ENCODE measurements at regions not wholly inside any gene's neighbourhood (a gene's known extent, or its start where the extent isn't known, plus 50 kb on each side); places are given as distances from the start of the nearest gene placed in this dataset.

DNA sequence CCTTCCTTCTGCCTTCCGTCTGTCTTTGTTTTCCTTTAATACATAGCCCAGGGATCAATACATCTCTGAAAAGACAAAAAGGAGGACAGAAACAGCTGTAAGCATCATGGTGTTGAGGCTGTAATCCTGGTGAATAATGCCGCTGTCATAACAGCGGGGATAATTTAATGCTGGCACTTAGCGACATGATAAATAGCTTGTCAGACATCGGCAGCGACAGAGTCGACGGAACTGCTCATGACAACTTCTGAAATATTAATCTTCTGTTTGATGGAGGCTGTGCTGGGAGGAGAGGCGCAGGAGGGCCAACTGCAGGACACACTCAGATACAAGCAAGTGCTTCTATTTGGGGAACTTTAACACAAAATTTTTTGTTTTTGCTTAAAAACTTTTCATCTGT is 602.2 kb downstream of the GALR1 start:
- TF ChIP-seq POLR2AphosphoS5 (IDR thresholded peaks at IDR 0.05): no peak
- TF ChIP-seq, protein P1, sequence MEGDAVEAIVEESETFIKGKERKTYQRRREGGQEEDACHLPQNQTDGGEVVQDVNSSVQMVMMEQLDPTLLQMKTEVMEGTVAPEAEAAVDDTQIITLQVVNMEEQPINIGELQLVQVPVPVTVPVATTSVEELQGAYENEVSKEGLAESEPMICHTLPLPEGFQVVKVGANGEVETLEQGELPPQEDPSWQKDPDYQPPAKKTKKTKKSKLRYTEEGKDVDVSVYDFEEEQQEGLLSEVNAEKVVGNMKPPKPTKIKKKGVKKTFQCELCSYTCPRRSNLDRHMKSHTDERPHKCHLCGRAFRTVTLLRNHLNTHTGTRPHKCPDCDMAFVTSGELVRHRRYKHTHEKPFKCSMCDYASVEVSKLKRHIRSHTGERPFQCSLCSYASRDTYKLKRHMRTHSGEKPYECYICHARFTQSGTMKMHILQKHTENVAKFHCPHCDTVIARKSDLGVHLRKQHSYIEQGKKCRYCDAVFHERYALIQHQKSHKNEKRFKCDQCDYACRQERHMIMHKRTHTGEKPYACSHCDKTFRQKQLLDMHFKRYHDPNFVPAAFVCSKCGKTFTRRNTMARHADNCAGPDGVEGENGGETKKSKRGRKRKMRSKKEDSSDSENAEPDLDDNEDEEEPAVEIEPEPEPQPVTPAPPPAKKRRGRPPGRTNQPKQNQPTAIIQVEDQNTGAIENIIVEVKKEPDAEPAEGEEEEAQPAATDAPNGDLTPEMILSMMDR (IDR thresholded peaks at IDR 0.05 in 8 of 11, conservative IDR thresholded peaks at IDR 0.05 in 3 of 11): no peak

All from spleen (tissue), 7 donors.